ENCODE measurements at regions not wholly inside any gene's neighbourhood (a gene's known extent, or its start where the extent isn't known, plus 50 kb on each side); places are given as distances from the start of the nearest gene placed in this dataset.

DNA sequence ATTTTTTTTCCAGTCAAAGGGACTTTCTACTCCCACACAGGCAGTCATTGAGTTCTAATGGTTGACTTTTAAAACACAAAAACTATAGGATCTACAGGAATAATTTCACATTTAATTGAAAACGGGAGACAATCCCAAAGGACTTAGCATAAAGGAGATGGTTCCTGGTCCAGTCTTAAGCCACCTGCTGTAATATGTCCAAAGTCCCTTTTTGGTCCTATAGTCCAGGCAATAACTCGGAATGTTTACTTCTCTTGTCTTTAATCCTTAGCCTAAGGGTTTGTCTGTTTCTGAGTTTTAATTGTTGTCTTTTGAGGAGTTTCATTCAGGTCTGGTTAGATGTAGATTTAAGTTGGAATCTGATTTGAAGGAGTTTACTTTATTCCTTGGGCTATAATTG is 184.9 kb downstream of the BAMBI start:
- TF ChIP-seq, protein P1, sequence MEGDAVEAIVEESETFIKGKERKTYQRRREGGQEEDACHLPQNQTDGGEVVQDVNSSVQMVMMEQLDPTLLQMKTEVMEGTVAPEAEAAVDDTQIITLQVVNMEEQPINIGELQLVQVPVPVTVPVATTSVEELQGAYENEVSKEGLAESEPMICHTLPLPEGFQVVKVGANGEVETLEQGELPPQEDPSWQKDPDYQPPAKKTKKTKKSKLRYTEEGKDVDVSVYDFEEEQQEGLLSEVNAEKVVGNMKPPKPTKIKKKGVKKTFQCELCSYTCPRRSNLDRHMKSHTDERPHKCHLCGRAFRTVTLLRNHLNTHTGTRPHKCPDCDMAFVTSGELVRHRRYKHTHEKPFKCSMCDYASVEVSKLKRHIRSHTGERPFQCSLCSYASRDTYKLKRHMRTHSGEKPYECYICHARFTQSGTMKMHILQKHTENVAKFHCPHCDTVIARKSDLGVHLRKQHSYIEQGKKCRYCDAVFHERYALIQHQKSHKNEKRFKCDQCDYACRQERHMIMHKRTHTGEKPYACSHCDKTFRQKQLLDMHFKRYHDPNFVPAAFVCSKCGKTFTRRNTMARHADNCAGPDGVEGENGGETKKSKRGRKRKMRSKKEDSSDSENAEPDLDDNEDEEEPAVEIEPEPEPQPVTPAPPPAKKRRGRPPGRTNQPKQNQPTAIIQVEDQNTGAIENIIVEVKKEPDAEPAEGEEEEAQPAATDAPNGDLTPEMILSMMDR (IDR thresholded peaks at IDR 0.05), result no peak
- no peak for TF ChIP-seq POLR2A (IDR thresholded peaks at IDR 0.05)

Measured in esophagus squamous epithelium (tissue), 4 donors.